ENCODE measurements at regions not wholly inside any gene's neighbourhood (a gene's known extent, or its start where the extent isn't known, plus 50 kb on each side); places are given as distances from the start of the nearest gene placed in this dataset.
"Not testable (repeated sequence)": the region's sequence is repeated elsewhere in the genome, so short reads cannot be mapped to it uniquely, and the experiment has no call there.

GRCh38 chr2:40043641-40044040 lies 264.6 kb upstream of the THUMPD2 start:
- DNase-seq, result no peak

DNA sequence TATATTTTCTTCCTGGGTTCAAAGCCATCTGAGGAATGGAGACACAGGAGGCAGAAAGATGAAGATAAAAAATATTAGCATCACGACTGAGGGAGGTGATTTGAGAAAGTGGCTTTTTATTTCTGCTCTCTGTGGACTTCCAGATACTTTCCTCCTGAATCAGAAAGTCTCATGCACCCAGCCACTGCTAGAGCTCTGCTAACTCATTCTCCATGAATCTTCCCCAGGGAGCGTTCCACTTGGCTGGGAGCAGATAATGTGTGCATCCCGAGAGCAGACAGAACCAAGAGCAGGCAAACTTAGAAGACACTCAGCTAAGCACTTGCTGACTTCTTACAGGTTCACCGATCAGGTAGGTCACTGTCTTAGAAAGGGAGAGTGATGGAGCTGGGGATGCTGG lies 264.1 kb upstream of the THUMPD2 start:
- no peak for DNase-seq

DNA sequence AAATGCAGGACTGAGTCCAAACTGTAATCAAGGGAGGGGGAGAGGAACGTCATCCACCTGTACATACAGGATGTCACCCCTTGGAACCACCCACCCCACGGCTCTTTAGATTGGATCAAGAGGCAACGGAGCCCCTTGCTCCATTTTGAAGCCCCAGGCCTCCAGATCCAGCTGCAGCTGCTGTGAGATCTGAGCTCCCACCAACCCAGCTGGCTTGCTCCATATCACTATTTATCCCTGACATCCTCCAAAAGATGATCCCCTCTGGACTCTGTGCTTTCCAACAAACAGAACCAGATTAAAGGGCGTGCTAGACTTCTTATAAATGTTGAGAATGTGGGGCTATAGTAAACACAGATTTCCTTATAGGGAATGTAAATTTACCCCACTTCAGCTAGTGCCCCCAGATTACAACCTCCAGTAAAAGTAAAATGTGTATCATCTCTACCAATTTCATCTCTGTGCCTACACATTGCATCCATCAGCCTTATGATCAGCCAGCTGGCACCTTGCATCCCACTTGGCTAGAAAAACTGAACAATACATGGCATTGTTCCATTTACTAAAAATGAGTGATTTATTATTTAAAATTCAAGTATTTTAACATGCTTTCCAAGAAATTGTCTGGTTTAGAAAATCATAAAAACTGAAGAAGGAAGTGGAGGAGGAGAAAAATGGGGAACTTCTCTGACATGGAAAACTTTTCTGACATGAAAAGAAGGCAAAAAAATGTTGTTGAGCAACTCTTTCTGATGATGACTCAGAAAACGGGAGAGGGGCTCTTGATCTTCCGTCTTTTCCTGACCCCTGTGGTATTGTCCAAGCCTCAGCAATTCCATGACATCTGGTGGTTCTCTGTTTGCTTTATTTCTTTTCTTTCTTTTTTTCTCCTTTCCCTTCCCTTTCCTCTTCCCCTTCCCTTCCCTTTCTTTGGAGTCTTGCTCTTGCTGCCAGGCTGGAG lies 262.6 kb upstream of the THUMPD2 start:
- DNase-seq, result no peak

DNA sequence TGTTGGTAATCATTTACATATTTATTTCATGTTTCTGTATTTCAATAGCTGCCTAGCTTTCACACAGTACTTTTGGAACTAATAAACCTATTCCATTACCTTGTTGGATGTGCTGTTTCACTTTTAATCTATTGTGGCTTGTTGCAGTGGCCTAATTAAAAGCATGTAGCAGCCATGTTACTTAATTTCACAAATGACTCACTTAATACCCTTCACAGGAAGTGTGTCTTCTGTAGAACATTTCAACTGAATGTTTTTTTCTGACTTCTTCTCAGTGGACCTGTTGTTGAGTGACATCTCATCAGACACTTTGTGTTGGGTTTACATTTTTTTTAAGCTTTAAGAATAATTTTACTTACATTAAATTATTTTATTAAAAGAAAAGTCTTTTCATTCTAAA lies 260.5 kb upstream of the THUMPD2 start:
- DNase-seq, result no peak

- DNase-seq, result no peak
Measured at GRCh38 chr2:40038646-40039045, 259.6 kb upstream of the THUMPD2 start.

- DNase-seq, result no peak
Measured at GRCh38 chr2:40037303-40037702, 258.2 kb upstream of the THUMPD2 start.

GRCh38 chr2:40036241-40036640 lies 257.2 kb upstream of the THUMPD2 start:
- DNase-seq, result no peak

DNA sequence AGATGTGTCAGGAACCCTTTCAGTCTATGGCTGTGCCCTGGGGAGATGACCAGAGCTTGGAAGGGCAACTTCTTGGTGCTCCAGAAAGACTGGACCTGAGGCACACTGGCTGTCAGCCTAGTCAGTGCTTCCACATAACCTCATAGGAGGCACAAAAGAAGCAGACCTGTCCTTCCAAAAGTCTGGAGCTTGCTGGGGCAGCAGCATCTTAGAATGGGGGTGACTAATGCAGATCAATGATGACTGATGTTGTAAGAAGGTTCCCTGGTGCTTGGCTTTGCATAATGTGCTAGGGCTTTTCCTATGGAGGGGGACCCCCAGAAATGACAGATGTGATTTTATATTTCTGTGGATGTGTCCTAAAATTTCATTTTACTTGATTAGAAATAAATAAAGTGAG lies 255.7 kb upstream of the THUMPD2 start:
- no peak for DNase-seq

DNA sequence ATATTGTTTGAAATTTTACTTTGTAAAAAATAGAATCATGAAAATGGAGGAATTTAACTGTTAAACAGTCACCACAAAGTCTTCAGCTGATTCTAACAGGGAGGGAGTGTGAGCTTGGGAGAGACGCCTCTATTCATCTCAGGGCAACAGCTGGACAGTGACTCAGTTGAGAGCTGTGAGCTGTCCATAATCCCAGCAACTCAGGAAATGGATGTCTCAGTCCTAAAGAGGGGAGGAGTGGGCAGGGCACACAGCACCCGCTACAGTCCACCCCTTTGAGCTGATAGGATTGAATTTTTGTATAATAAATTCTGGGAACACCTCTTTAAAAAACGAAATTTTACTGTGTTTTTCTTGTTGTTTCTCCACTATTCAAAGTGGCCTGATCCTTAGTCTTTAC lies 255.1 kb upstream of the THUMPD2 start:
- no peak for DNase-seq

DNA sequence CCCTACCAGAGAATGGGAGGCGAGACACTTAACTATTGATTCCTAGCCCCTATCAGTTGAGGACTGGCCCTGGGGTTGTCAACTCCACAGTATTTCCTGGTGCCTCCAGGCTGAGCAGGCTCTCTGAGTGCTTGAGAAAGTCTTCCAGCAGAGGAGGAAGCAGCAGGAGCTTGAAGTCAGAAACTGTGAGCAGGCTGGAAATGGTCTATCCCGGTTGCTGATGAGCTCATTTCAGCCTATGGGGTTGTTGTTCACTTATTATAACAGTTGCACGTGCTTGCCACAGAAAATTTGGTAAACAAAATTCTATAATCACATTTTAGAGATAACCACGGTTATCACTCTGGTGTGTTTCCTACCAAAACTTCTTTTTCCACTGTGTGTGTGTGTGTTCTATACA lies 254.7 kb upstream of the THUMPD2 start:
- no peak for DNase-seq

DNA sequence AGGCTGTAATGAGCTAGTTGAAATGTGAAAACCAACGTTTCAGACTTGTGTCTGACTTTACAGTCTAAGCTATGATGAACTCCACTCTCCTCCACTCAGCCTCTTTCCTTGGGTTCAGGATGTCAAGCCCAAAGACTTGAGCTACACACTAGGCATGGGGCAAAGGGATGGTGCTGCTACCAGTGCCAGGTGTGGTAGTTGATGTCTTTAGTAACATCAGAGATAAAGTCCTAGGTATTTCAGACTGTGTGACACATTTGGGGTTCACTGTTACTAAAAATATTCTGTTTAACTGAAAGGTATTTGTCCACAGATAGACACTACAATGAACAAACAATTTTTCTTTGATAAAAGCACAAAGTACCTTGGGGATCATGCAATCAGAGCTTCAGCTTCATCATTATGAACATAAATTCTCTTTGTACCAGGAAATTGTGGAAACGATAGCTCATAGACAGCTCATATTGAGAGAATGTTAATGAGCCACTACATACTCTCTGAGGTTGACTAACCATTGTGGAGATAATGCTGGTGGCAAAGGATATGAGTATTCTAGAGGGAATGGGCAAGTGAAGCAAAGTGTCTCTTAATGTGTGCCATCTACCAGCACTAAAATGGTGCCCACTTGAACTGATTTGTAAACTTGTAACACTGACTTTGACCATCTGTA lies 253.7 kb upstream of the THUMPD2 start:
- DNase-seq, result no peak

DNA sequence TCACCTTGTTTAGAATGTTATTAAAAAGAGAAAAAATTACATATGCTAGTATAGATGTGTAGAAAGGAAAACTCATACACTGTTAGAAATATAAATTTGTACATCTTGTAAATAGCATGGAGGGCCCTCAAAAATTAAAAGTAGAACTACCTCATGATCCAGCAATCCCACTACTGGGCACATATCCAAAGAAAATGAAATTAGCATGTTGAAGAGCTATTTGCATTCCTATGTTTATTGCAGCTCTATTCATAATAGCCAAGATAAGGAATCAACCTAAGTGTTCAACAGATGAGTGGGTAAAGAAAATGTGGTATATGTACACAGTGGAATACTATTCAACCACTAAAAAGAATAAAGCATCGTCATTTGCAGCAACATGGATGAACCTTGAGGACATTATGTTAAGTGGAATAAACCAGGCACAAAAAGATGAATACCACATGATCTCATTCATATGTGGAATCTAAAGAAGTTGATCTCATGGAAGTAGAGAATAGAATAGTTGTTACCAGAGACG lies 251.5 kb upstream of the THUMPD2 start:
- DNase-seq, result no peak

DNA sequence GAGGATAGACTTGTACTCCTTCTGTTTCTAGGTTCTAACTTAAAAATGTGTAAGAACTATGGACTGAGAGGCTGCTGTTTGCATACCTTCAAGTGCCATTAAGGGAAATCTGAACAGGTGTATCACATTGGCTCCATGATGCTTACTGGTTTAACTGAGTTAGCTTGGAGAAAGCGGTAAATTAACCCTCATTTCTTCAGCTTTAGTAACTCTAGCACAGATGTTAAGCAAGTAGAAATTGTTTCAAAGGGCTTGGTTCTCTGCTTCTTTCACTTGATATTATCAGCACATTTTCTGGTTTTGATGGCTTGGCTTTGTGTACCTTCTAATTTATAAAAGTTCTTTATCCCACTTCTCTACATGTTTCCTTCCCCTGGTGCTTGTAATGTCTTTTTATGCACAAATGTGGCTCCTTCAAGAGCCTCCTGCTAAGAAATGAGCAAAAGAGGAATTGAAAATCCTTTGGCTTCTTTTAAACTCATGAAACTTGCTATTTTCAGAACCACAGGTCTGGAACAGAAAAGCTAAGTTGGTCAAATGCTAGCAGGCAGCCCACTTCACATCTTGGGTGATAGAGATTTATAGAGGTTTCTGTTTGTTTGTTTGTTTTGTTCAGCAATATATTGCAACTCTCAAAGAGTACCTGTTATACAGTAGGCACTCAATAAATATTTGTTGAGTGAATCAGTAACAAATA lies 249.9 kb upstream of the THUMPD2 start:
- no peak for DNase-seq

GRCh38 chr2:40027968-40028367 lies 248.9 kb upstream of the THUMPD2 start:
- DNase-seq, result no peak

GRCh38 chr2:40025276-40025675 lies 246.2 kb upstream of the THUMPD2 start:
- DNase-seq, result not testable (repeated sequence)

GRCh38 chr2:40020997-40021396 lies 241.9 kb upstream of the THUMPD2 start:
- no peak for DNase-seq

DNA sequence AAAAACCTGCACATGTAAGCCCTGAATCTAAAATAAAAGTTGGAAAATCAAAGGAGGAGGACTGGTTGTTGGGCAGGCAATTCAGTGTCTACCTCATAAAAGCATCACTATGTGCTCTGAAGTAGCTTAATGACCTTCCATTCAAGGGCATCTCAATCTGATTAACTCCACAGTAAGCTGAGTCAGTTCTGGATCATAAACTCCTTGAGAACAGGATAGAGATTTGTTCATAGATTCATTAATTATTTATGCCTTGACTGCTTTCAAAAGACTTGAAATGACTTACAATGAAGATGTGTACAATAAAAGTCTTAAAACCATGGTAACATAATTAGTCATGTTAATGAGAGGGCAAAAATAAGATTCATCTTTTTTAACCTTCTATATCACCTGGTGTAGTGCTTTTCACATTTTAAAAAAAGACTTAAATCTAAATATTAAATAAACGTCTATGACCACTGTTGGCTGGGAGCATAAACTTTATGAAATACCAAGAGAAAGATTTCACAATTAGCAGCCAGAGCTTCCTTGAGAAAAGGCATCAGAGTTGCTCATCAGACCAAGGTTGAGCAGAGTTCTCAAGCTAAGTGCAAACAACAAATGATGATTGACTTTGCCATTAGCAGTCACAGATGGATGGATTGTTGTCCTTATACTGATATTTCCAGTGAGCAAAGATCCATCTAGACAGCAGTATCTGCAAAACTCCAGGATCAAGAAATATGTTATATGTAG lies 237.3 kb upstream of the THUMPD2 start:
- DNase-seq, result no peak

- DNase-seq, result not testable (repeated sequence)
Measured at GRCh38 chr2:40013962-40014361, 234.9 kb upstream of the THUMPD2 start.

DNA sequence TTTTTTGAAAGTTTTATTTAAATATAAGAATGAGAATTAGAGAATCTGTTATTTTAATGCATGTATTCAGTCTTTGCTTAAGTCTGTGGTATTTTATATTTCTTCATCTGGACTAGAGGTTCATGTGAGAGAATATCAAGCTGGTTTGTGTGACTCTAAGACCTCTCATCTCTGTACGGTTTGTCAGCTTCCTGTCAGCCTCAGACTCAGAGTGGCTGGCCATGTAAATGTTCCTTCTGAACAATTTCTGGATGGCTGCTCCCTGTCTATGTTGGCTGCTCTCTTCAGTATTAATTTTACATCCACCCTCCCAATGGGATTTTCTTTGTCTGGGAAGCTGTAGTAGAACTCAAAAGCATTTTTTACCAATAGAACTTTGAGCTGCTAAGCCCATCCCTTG lies 225.3 kb upstream of the THUMPD2 start:
- no peak for DNase-seq

DNA sequence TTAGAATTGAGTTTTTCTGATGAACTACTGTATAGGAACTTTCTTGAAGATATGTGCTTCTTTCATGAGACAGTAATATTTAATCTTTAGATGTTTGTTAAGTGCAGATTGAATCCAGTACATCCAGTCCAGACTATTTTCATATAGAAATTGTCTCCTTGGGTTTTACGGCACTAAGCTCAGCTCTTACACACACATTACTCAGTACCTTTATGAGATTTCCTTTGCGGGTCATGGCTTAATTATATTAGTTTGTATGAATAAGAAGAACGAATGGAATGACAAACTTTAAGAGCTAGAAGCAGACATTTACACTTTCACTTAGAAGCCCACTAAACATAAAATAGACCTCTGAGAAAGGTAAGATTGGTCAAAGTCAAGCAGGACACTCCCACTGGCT lies 223.3 kb upstream of the THUMPD2 start:
- no peak for DNase-seq

- DNase-seq, result no peak
Measured at GRCh38 chr2:39999864-40000263, 220.8 kb upstream of the THUMPD2 start.

GRCh38 chr2:39998617-39999016 lies 219.6 kb upstream of the THUMPD2 start:
- no peak for DNase-seq

- DNase-seq, result no peak
Measured at GRCh38 chr2:39996653-39997080, 217.6 kb upstream of the THUMPD2 start.

Data from NCI-H2081 treated with DMSO at 0.1 percent for 48 hours (cell line).